ENCODE measurements at regions not wholly inside any gene's neighbourhood (a gene's known extent, or its start where the extent isn't known, plus 50 kb on each side); places are given as distances from the start of the nearest gene placed in this dataset.
A peak's percentile ranks its signal among the peaks of the same experiment; 100 is the strongest.

- Mint-ChIP-seq H3K4me1 (ENCODE audit: insufficient read depth, unreplicated experiment) (peaks cover 20% of the 10 kb centered on the region), H3K27me3 (ENCODE audit: insufficient read depth, unreplicated experiment) (no peaks in the 10 kb centered on the region), H3K27ac (ENCODE audit: low read depth, unreplicated experiment) (no peak overlapping the region), H3K36me3 (ENCODE audit: insufficient read depth, unreplicated experiment) (no peaks in the 10 kb centered on the region), H3K4me3 (ENCODE audit: unreplicated experiment) (no peak overlapping the region), H3K9me3 (ENCODE audit: unreplicated experiment) (no peaks in the 10 kb centered on the region)
- CTCF ChIA-PET = interaction anchor here (0.9 kb wide), 1 partner anchor 456 kb away, joined by 4 read pairs; no protein-coding TSS in a partner anchor
- intact Hi-C loops (cut with micrococcal nuclease) = no loop called here
- DNase-seq (ENCODE audit: unreplicated experiment) = no peak
- BruUV-seq (replicated peaks) = no TSS peak
- POLR2A ChIA-PET = no interaction called here
- TF ChIP-seq CTCF (IDR thresholded peaks at IDR 0.05; ENCODE audit: unreplicated experiment) = no peak
Measured at GRCh38 chr12:92046557-92047392, 98.9 kb downstream of the BTG1 start.

- ChIA-PET POLR2A (no interaction called here), CTCF (no interaction called here)
- DNase-seq (ENCODE audit: unreplicated experiment) = no peak
- no peaks in the 10 kb centered on the region for H3K27me3 Mint-ChIP-seq (ENCODE audit: insufficient read depth, unreplicated experiment)
- no peak overlapping the region for H3K4me3 Mint-ChIP-seq (ENCODE audit: unreplicated experiment)
- H3K27ac Mint-ChIP-seq (ENCODE audit: low read depth, unreplicated experiment) = no peak overlapping the region
- H3K4me1 Mint-ChIP-seq (ENCODE audit: insufficient read depth, unreplicated experiment) = peaks cover 25% of the 10 kb centered on the region
- no TSS peak for BruUV-seq (replicated peaks)
- H3K9me3 Mint-ChIP-seq (ENCODE audit: unreplicated experiment) = no peaks in the 10 kb centered on the region
- intact Hi-C loops (cut with micrococcal nuclease) = no loop called here
- no peak for TF ChIP-seq CTCF (IDR thresholded peaks at IDR 0.05; ENCODE audit: unreplicated experiment)
- H3K36me3 Mint-ChIP-seq (ENCODE audit: insufficient read depth, unreplicated experiment) = no peaks in the 10 kb centered on the region
Measured at GRCh38 chr12:92045852-92046251, 99.8 kb downstream of the BTG1 start.

GRCh38 chr12:92044435-92044834 is 101.2 kb downstream of the BTG1 start:
- no TSS peak for BruUV-seq (replicated peaks)
- H3K27me3 Mint-ChIP-seq (ENCODE audit: insufficient read depth, unreplicated experiment) = no peaks in the 10 kb centered on the region
- H3K9me3 Mint-ChIP-seq (ENCODE audit: unreplicated experiment) = no peaks in the 10 kb centered on the region
- peaks cover 25% of the 10 kb centered on the region for H3K4me1 Mint-ChIP-seq (ENCODE audit: insufficient read depth, unreplicated experiment)
- H3K4me3 Mint-ChIP-seq (ENCODE audit: unreplicated experiment) = no peak overlapping the region
- intact Hi-C loops (cut with micrococcal nuclease) = no loop called here
- H3K36me3 Mint-ChIP-seq (ENCODE audit: insufficient read depth, unreplicated experiment) = no peaks in the 10 kb centered on the region
- H3K27ac Mint-ChIP-seq (ENCODE audit: low read depth, unreplicated experiment) = no peak overlapping the region
- ChIA-PET POLR2A (no interaction called here), CTCF (interaction anchor here (0.5 to 0.6 kb wide), 2 partner anchors 387 to 678 kb away, joined by 3 read pairs; no protein-coding TSS in a partner anchor)
- DNase-seq (ENCODE audit: unreplicated experiment) = no peak
- no peak for TF ChIP-seq CTCF (IDR thresholded peaks at IDR 0.05; ENCODE audit: unreplicated experiment)

- intact Hi-C loops (cut with micrococcal nuclease) = no loop called here
- ChIA-PET POLR2A (interaction anchor here (0.6 to 1.5 kb wide), 6 partner anchors 8 to 103 kb away, joined by 3 to 6 read pairs (median 4); partner anchors contain the start of gene BTG1), CTCF (interaction anchor here (0.5 to 1.3 kb wide), 4 partner anchors 13 to 231 kb away, joined by 3 to 4 read pairs (median 3); no protein-coding TSS in a partner anchor)
Measured at GRCh38 chr12:92042791-92043531, 102.7 kb downstream of the BTG1 start.

More at GRCh38 chr12:92042791-92043531, 102.7 kb downstream of the BTG1 start:
- no TSS peak for BruUV-seq (replicated peaks)
- peak; percentile 28 for DNase-seq (ENCODE audit: unreplicated experiment)
- Mint-ChIP-seq H3K36me3 (ENCODE audit: insufficient read depth, unreplicated experiment) (no peaks in the 10 kb centered on the region), H3K27me3 (ENCODE audit: insufficient read depth, unreplicated experiment) (no peaks in the 10 kb centered on the region), H3K4me1 (ENCODE audit: insufficient read depth, unreplicated experiment) (peaks cover 25% of the 10 kb centered on the region), H3K27ac (ENCODE audit: low read depth, unreplicated experiment) (peak overlapping the region; percentile 43), H3K9me3 (ENCODE audit: unreplicated experiment) (no peaks in the 10 kb centered on the region), H3K4me3 (ENCODE audit: unreplicated experiment) (no peak overlapping the region)
- no peak for TF ChIP-seq CTCF (IDR thresholded peaks at IDR 0.05; ENCODE audit: unreplicated experiment)

All from MCF 10A (cell line).